ENCODE measurements at regions not wholly inside any gene's neighbourhood (a gene's known extent, or its start where the extent isn't known, plus 50 kb on each side); places are given as distances from the start of the nearest gene placed in this dataset.

DNA sequence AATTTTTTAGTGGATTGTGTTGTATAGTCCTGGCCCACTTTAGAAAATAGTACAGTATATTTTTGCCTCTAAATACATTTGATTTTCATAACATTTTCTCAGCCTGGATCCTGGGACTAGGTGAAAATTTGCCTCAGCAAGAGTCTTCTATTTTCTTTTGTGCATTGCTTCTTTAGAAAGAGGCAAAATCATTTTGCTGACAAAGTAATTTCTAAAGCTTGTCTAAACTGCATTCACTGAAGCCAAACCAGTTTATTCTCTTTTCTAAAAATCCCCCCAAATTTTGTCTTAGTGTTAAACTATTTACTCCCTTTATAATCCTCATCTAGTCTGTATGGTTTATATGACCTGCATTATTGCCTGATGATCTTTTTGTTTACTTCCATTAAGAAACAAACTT is 326.3 kb downstream of the C4orf33 start:
- no peak for DNase-seq

DNA sequence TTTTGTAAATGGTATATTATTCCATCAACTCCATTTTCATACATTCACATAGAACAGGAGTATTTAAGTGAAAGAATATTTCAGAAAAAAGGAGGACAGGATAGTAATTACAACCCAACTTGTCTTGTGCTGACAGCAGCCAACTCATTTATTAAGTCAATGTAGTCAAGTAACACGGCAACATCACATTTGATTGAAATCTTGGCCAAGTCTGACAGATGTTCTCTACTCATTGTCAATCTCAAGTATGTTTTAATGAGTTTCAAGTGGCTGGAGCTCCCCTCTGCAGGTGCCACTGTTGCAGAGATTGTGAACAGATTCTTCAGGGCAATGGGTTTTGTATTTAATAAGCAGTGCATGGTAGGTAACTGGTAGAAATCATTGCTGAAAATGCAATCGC is 332.5 kb downstream of the C4orf33 start:
- DNase-seq = no peak

DNA sequence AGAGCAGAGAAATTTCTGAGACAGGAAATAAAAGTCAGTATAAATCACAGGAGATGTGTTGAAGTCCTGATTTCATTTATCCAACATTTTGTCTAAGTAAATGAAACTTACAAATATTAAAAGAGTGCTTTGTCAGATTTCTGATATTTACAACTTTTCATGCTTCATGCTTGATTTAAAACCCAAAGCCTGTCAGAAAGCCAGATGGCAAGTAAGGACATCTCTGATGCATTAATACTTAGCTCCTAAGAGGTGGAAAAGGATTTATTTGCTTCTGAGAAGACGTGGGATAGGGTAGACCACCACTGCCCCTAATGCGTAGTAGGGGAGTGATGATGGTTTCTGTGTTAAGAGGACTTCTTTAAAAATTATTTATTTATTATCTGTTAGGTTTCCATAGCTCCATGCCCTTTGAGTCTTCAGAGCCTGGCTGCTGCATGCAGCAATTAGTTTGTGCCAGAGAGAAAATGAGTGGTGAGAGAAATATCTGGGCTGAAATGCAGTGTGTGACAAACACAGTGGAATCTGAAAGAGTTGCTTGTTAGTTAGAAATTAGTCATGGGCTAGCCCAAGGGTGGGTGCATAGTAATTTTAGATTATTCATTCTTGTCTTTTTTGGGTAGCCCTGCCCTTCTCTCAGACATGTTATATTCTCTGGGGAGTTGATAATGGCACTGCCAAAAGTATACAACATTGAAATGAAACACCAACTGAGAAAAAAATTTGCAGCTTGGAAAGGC is 333.8 kb downstream of the C4orf33 start:
- DNase-seq = no peak

DNA sequence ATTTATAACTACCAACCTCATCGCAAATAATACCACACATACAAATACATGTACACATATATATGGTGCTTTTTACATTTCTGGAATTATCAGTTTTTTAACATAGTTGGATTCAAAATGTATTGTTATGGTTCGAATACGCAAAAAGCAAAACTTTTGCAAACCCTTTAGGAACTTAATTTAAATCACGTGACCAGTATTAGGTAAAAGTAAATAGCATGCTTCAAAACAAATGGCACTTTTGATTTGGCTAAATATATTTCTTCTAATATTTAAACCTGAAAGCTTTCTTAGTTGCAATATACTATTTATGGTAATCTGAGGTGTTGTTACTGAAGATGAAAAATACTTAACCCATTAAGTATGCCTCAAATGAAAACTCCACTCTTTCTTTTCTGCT is 341.4 kb downstream of the C4orf33 start:
- DNase-seq = no peak

DNA sequence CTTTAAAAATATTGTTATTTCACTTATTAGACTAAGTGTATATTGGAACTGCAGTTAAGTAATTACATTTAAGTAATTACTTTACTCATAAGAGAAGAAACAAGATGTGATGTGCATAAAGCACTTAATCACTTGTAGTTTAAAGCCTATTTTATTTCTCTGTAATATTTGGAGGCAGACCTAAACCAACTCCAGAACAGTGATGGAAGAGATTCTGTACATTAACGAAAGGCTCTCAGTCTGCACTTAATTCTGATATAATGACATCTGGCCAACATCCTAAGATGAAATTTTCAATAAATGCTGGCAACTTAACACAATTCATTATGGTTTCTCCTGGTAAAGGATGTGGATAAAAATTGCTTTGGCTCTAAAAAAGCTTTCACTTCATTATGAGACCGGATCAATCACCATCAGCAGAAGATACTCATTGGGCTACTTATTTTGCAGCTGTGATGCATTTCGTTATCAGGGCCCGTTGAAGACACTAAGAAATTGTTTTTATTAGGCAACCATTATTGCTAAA is 342.6 kb downstream of the C4orf33 start:
- no peak for DNase-seq

DNA sequence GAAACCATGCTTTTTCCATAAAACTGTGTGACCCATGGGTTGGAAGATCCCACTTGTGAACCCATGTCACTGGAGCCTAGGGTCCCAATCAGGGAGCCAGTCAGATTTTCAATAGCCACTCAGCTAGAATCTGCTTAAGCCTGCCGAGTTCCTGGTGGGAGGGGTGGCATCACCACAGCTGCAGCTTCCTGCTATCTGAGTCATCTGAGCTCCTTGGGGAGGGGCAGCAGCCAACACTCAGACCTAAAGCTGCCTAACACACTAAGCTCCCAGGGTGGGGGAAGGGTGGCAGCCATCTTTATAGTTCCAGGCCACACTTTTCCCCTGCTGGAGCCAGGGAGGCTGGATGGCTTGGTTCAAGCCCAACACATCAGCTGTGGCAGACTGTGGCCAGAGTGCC is 350.1 kb downstream of the C4orf33 start:
- no peak for DNase-seq

DNA sequence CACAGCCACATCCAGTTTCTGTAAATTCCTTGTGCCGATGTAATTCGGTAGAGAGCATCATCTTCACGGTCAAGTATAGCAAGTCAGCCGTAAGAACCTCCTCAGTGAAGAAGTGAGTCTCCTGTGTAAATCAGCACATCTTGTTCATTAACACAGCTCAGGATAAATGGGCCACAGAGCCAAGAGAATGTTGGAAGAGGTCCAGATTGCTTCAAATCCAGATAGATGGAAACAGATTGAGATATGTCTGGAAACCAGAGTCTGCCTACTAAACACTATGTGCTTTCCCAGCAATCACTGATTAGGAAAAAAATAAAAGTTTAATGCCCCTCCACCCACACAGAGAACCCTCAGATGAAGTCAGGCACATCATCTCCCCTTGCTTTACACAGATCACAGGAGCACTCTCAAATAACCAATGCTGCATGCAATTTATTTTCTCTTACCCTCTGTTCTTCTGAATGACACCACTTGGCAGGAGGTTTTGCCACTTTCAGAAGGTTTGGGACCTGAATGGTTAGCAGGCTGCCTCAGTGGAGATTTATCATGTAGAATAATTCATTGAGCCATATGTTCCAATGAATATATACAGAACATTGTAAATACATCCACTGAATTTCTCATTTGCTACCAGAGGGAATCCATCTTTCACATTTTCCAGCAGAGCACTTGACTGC is 357.7 kb downstream of the C4orf33 start:
- no peak for DNase-seq

DNA sequence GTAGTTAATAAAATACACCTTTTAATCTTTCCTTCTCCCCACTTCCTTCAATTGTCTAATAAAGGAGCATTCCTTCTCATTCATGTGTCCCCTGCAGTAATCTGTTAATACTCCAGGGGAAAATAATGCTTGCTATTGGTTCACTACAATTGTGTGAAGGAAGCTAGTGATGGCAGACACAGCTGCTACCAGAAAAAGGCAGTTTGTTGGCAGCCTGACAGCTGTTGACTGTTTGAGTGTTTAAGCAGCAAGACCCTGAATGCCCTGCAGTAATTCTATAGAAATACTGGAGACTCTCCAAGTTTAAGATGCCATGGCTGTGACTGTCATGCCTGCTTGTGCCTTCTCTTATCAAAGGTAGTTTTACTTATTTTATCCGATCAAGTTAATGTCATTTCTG is 359.5 kb downstream of the C4orf33 start:
- no peak for DNase-seq

DNA sequence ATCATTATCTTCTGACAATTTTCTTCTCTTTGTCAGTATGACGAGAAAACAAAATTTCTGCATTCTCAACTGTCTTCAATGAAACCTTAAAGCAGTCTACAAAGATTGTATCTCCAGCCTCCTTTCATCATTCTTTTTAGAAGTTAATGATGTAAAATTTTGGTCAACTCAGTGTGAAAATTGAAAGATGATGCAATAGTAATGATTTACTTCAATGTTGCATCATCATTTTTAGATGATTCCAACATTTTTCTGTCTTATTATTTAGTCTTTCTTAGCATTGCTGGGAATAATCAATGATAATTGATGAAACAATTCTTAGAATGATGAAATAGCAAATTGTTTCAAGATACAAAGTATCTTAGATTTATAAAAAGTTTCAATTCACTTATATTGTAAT is 372.7 kb downstream of the C4orf33 start:
- no peak for DNase-seq

DNA sequence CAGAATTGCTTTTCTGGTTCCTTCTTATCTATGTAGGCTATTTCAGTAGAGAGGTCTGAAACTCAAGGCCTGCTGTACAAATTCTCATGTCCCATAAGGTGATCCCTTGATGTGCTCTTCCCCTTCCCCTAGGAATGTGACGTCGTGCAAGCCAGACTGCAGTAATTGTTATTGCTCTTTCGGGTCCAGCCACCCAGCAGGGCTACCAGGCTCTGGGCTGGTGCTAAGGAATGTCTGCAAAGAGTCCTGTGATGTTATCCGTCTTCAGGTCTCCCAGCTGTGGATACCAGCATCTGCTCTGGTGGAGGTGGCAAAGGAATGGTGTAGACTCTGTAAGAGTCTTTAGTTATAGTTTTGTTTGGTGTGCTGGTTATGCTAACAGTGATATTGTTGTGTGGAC is 378.7 kb downstream of the C4orf33 start:
- DNase-seq = no peak

DNA sequence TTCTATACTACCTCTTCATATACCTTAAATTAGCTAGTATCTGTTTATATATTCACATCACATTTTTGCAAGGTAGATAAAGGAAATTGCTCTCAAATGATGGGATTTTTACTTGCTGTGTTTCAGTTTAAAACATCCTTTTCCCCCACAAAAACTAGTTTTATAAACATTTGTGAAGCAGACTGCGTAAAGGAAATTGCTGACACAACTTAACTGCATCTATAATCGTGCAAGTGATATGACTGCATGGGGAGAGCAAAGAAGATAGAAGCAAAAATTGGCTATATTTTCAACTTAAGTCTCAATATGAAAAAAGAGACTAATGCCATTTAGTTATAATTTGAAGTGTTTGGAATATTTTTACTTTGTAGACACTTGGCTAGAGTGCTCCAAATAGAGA is 385.2 kb downstream of the C4orf33 start:
- DNase-seq = no peak

DNA sequence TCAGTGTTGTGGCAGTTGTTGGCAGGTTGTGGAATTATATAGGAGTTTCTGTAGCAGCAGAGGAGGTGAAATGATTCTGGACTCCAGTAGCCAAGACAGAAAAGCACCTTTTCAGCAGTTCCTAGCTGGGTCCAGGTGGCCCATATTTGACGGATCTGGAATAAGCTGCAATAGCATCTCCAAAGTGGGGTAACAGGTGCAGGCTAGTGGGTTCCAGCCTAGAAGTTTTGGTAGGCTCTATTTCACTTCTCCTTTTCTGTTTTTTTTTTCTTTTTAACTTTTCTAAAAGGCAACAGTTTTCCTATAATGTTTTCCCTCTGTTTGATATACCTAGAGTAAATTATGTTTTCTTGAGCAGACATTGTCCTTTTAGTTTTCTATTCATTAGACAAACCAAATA is 392.5 kb downstream of the C4orf33 start:
- DNase-seq = no peak

DNA sequence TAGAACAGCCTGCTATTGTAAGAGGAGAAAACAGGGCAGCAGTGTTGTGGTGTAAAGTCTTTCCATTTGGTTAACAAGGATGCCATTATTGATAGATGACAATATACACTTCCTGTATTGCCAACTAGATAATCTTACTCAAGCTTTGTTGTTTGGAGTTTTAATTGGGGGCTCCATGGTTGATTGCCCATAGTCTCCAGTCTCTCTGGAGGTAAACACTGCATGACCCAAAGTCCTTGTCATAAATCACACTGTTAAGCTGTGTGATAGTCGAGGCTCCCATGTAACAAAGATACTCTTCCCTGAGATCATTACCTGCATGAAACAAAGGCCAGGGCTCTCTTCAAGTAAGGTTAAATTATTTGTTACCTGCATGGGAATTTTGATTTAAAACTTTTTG is 394.6 kb downstream of the C4orf33 start:
- no peak for DNase-seq

DNA sequence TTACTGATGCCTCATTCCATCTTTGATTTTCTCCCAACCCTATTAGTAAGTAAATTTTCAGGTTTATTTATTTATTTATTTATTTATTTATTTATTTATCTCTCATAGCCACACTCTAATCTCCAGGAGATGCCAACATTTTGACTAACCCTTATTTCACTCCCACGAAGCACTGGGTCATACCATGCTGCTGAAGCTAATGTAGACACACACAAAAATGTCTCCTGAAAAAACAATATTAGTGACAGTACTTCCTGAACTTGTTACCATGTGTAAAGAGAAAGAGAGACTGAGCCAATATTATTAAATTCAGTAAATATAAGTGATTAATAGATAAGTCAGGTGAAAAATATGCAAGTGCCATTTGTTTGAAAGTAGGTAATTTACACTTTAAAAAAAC is 402.7 kb downstream of the C4orf33 start:
- DNase-seq = no peak

DNA sequence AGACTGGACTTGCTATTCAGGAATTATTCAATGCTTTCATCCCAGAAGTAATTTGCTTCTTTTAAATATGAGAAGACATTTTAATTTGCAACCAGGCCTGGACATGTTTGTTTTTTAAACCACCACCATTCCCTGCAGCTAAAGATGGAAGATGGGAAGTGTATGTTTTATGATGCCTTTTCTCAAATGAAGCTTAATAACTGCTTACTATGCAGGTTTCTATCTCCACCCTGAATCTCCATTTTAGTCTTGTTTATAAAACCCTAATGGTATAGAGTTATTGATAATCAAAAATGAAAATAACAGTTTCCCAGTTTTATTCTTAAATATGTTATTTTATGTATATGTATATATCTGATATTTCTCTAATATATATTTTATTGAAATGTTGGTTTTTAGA is 418.9 kb downstream of the C4orf33 start:
- DNase-seq = no peak

DNA sequence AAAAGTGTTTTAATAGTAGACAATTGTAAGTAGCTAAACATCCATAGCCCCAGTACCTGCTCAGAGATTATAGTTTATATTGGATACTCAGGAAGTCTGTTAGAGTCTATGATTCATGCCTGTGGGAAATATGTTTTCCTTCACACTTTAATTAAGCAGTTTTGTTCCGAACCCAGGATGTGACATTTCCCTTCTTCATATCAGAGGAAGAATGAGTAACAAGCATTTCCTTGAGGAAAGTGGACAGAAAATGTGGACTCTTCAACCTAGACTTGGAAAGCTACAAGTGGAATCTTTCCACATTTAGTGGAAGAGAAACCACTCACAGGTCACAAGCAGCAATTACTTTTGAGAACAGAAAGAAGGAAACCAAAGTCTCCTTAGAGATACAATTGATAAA is 419.4 kb downstream of the C4orf33 start:
- no peak for DNase-seq

DNA sequence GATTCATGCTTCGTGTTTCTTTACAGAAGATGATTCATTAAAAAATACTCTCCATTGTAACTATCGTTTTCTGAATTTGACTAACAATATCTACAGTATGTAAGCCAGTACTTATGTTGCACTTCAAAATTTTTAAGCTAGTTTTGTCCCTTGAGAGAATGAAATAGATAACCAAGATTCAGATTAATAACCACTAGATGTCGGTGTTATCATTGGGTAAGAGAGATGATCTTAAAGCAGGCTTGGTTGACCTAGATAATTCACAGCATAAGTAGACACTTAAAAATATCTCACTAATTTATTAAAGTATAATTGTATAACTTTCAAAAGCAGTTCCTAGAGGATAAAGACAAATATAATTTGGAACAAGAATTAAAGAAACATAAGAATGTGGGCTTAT is 430.9 kb downstream of the C4orf33 start:
- no peak for DNase-seq

DNA sequence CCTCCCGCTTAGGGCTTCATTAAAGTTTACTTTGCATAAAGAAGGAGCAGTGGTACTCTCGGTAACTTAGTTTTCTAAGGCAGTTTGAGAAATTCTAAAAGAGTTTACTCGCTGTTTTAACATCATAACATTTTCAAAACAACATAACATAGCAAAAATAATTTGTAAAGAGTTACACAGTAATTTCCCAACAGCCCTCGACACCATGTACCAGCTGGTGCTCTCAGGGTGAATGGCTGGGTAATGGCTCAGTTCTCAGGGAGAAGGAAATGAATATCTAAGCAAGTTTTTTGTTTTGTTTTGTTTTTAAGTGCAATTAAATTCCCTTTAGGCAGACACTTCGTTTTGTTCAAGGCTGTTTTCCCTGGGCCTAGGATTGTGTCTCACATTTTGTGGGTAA is 435.3 kb downstream of the C4orf33 start:
- no peak for DNase-seq

DNA sequence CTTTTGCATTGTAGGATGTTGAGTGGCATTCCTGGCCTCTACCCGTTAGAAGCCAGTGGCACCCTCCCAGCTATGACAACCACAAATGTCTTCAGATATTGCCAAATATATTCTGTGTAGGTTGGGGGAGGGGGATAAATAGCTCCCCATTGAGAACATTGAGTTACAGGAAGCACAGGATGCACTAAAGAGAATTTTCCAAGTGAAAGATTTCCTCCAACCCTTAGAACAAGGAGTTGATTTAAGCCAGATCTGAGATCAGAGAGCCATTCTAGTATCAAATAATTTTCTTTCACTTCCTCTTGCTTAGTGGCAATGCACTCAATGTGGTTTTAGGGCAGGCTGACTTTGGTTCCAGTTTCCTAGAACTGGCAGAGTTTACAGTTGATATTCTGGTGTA is 436.6 kb downstream of the C4orf33 start:
- no peak for DNase-seq

DNA sequence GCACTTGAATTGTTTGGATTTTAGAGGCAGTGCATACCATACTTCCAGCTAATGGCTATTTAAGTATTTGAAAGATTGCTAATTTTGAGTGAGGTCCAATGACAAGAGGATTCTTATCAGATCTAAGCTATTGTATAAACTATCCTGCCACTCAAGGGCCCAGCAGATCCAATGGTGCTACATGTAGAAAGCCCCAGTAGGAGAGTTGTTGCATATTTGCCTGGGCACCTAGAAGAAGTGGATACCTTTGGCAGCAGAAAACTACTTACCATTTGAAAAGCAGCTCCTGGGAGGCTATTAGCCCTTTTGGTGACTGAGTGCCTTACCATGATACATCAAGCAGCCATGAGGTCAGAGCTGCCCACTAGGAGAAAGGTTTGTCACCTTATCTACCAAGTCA is 447.3 kb downstream of the C4orf33 start:
- no peak for DNase-seq

DNA sequence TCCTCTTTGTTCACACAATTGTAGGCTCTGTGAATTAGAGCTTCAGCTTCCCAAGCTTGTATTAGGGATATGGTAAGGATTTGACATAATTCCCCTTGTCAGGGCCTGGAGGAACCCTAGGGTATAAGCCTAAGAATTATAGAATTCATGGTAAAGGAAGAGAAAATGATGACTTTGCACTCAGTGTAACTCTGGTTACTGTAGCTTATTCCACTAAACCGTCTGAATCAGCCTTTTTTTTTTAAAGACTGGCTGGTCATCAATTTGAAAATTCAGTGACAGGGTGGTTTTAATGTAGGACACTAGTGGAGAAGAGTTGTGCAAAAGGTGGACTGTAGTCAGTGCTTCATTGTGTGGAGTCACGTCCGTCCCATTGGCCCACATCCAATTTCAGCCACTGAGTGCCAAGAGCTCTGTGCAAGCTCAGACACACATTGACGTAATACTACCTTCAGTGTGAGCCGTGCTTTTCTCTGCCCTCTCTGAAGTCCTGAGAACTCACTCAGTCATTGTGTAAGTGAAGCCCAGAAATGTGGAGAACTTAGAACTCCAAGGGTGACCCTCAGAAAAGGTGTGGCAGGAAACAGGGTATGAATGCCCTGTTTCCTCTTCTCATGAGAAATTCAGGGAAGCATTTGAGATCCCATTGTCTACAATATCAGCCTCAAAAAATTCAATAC is 449.8 kb downstream of the C4orf33 start:
- DNase-seq = no peak

DNA sequence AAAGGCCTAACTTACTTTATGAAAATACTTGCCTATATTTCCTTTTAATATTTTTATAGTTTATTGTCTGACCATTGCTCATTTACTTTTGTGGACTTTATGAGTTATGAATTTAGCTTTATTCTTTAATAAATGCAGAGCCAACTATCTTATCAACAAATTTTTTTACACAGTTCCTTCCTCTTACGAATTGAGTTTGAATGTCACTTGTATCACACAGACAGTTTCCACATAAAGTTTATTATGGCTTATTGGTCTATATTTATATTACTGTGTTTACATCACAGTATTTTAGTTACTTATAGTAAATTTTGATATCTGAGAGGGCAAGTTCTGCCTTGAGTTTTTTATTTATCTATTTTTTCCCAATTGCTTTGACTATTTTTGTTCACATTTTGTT is 450.6 kb downstream of the C4orf33 start:
- no peak for DNase-seq

DNA sequence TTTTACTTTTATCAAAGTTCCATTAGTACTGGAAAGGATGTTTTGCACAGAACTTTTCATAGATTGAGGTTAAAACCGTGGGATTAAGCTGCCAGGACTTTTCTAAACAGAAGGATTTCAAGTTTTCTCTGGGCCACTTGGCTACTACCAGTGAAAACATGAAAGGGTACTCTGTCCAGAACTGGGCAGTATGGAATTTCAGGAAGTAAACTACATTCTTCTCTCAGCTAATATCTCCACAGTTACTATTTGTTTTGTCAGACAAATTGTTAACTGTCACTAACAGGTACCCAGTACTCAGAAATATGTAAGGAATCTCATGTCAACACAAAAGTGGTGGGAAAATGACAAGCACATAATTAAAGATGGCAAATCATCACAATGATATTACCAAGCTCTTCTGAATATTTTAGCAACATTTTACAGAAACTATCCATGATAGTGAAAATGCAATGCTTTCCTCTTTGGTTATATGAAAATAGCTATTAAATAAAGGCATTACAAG is 454.4 kb downstream of the C4orf33 start:
- no peak for DNase-seq

DNA sequence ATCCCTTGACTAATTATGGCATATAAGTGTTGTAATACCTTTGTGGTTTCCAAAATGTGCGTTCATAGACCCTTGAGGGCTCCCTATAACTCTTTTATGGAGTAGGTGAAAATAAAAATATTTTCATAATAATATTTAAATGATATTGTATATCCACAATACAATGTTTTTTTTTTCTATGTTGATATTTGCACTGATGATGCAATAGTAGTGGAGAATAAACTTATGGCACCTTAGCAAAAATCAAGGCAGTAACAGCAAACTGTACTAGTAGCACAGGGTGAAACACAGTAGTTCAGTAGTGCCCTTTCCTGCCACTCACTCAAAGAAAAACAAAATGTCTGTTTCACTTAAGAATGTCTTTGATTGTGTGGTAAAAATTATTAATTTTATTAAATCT is 465.3 kb downstream of the C4orf33 start:
- no peak for DNase-seq
